Stomach smooth muscle (tissue), 2 donors: ENCODE measurements at regions not wholly inside any gene's neighbourhood (a gene's known extent, or its start where the extent isn't known, plus 50 kb on each side); places are given as distances from the start of the nearest gene placed in this dataset.

Source experiments
- H3K27ac ChIP-seq: one replicate; pipeline ENCODE4 v1.7.0; 2013; ENCODE audit warnings: mild to moderate bottlenecking, low read length, inconsistent platforms
- H3K27me3 ChIP-seq, 2 donors: one replicate each; pipeline ENCODE4 v1.7.0; 2013; ENCODE audit warnings: low read length in 2 of 2; ENCODE audit not compliant: insufficient read depth in 2 of 2, control insufficient read depth in 1 of 2
- H3K36me3 ChIP-seq, 2 donors: one replicate each; pipeline ENCODE4 v1.7.0; 2013; ENCODE audit warnings: low read length in 2 of 2; ENCODE audit not compliant: control insufficient read depth in 2 of 2, insufficient read depth in 2 of 2
- H3K4me1 ChIP-seq: one replicate; pipeline ENCODE4 v1.7.0; 2013; ENCODE audit warnings: low read length; ENCODE audit not compliant: control insufficient read depth, insufficient read depth
- H3K4me3 ChIP-seq, 2 donors: one replicate each; pipeline ENCODE4 v1.7.0; 2013; ENCODE audit warnings: low read length in 2 of 2
- H3K9ac ChIP-seq, 2 donors: one replicate each; pipeline ENCODE4 v1.7.0; 2013; ENCODE audit warnings: low read length in 2 of 2, mild to moderate bottlenecking in 1 of 2
- H3K9me3 ChIP-seq, 2 donors: one replicate each; pipeline ENCODE4 v1.7.0; 2013; ENCODE audit warnings: low read length in 2 of 2; ENCODE audit not compliant: control insufficient read depth in 2 of 2
- donor health status: healthy.
- donor health status: Pancreatic carcinoma.

DNA sequence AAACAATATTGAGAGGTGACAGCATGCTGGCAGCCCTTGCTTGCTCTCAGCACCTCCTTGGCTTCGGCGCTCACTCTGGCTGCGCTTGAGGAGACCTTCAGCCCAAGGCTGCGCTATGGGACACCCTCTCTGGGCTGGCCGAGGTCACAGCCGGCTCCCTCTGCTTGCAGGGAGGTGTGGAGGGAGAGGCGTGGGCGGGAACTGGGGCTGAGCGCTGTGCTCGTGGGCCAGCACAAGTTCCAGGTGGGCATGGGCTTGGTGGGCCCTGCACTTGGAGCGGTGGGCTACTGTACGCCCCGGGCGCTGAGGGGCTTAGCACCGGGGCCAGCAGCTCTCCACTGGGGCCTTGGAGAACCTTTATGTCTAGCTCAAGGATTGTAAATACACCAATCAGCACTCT, 1613.8 kb upstream of the IGFBP7 start:
- Histone ChIP-seq H3K27ac (no peak overlapping the region), H3K9me3 (no peaks in the 10 kb centered on the region), H3K4me3 (no peak overlapping the region), H3K4me1 (no peaks in the 10 kb centered on the region), H3K27me3 (no peaks in the 10 kb centered on the region), H3K9ac (no peak overlapping the region), H3K36me3 (no peaks in the 10 kb centered on the region)

DNA sequence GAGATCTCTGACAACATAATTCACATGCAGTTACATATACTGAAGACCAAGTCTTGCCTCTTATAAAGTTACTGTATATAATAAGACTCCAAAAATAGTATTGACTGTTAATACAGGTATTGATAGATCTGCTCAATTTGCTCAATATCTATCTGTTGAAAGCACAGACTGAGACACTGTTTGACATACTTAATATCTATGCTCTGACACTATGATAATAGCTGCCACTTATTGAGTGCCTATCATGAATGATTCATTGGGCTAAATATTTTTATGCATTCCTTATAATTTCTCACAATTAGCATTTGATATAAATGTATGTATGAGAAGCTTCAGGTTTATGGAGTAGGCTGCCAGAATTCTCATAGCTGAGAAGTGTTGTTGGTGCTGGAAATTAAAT, 1600.9 kb upstream of the IGFBP7 start:
- Histone ChIP-seq H3K9ac (no peak overlapping the region), H3K36me3 (no peaks in the 10 kb centered on the region), H3K27me3 (no peaks in the 10 kb centered on the region), H3K27ac (no peak overlapping the region), H3K4me1 (no peaks in the 10 kb centered on the region), H3K4me3 (no peak overlapping the region), H3K9me3 (no peaks in the 10 kb centered on the region)

DNA sequence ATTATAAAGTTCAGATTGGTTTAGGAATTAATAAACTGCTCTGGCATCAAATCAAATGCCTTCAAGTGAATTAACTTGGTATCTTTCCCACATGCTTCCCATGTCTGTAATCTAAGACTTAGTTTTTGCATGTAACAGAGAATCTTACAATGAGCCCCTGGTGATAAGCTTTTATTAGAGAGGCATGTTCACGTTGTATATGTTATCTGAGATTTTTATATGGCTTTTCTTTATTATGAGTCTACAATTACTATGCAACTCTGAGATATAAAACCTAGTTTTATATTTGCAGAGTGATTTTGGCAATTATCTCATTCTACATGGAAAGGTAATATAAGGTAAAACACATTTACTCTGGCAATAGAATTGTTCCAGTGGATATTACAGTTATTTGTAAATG, 1578.4 kb upstream of the IGFBP7 start:
- Histone ChIP-seq H3K4me1 (no peaks in the 10 kb centered on the region), H3K36me3 (no peaks in the 10 kb centered on the region), H3K9ac (no peak overlapping the region), H3K27me3 (no peaks in the 10 kb centered on the region), H3K9me3 (no peaks in the 10 kb centered on the region), H3K4me3 (no peak overlapping the region), H3K27ac (no peak overlapping the region)

DNA sequence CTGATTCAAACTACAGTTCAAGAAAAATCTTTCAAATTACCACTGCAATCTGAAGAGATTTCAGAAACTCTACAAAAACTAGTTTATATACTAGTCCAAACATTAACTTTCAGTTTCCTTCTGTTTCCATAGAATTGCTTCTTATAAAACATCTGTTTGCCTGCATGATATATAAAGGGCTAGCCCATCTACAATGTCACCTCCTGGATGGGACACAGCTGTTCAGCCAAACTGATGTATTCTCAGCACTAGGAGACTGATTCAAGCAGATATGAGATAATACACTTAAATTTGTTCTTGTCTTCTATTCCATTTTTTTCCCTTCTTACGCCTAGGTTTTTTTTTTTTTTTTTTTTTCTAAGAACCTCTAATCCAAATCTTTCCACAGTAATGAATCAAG, 1569.7 kb upstream of the IGFBP7 start:
- Histone ChIP-seq H3K36me3 (no peaks in the 10 kb centered on the region), H3K4me1 (no peaks in the 10 kb centered on the region), H3K4me3 (no peak overlapping the region), H3K27ac (no peak overlapping the region), H3K9me3 (no peaks in the 10 kb centered on the region), H3K27me3 (no peaks in the 10 kb centered on the region), H3K9ac (no peak overlapping the region)

DNA sequence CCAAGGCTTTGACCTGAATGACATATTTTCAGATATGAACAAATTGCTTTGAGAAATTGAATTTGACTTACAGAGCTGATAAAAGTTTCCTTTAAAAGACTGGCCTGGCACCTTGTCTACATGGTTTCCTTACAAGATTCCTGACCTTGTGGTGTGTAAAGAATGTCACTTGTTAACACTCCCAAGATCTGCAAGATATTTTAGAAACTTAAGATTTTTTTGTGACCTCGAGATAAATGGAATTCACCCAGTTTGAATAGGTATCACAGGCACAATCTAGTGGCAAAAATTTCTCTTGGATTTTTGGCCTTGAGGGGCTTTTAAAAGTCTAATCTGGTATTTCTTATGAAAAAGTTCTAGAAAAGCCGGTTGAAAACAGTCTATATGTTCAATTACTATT, 1568.9 kb upstream of the IGFBP7 start:
- Histone ChIP-seq H3K36me3 (no peaks in the 10 kb centered on the region), H3K27ac (no peak overlapping the region), H3K4me1 (no peaks in the 10 kb centered on the region), H3K27me3 (no peaks in the 10 kb centered on the region), H3K9me3 (no peaks in the 10 kb centered on the region), H3K4me3 (no peak overlapping the region), H3K9ac (no peak overlapping the region)

DNA sequence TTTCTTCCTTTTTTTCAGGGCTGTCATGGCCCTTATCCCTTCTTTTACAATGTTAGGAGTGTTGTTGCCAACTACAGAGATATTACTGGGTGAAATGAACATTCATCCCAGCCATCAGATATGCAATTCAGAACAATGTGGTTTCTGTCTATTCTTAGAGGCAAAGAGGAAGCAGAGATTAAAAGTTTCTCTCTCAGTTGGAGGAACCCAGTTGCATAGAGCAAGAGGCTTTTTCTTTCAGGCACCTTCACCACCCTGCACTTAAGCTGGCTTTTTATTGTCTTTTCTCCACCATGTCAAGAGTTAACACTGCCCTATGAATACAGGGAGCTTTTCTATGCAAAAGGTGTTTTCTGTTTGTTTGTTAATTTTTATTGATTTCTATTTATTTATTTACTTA, 1559.6 kb upstream of the IGFBP7 start:
- Histone ChIP-seq H3K27me3 (no peaks in the 10 kb centered on the region), H3K9ac (no peak overlapping the region), H3K4me1 (no peaks in the 10 kb centered on the region), H3K9me3 (no peaks in the 10 kb centered on the region), H3K36me3 (no peaks in the 10 kb centered on the region), H3K27ac (no peak overlapping the region), H3K4me3 (no peak overlapping the region)

DNA sequence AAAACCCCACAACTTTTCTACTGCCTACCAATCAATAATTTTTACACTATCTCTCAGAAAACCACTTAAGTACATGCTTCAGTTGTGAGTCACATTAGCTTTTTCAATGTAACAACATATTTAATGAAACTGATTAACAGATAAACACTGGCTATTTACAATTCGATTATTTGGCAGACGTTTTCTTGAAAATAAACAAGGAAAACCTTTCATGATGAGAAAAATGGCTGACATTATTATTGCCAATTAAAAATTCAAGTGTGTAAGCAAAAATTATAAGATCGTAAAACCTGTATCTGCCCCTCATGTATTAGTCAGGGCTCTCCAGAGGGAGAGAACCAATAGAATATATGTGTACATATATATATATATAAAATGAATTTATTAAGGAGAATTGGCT, 1555.5 kb upstream of the IGFBP7 start:
- H3K27me3 ChIP-seq: no peaks in the 10 kb centered on the region
- no peaks in the 10 kb centered on the region for H3K4me1 ChIP-seq
- no peaks in the 10 kb centered on the region for H3K36me3 ChIP-seq
- H3K9ac ChIP-seq: no peak overlapping the region
- no peak overlapping the region for H3K4me3 ChIP-seq
- no peak overlapping the region for H3K27ac ChIP-seq
- H3K9me3 ChIP-seq: no peaks in the 10 kb centered on the region

DNA sequence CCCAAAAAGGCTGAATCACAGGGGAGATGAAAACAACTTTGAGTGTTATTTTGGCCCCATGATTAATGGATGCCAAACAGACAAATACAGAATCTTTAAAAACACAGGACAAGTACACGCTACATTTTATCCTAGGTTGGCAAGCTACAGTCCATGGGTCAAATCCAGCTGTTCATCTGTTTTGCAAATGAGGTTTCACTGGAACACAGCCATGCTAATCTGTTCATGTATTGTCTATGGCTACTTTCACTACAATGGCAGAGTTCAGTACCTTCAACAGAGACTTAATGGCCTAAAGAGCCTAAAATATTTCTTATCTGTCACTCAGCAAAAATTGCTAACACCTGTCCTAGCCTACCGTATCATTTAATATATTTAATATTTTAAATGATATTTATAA, 1548.5 kb upstream of the IGFBP7 start:
- Histone ChIP-seq H3K4me3 (no peak overlapping the region), H3K27me3 (no peaks in the 10 kb centered on the region), H3K4me1 (no peaks in the 10 kb centered on the region), H3K9me3 (no peaks in the 10 kb centered on the region), H3K36me3 (no peaks in the 10 kb centered on the region), H3K27ac (no peak overlapping the region), H3K9ac (no peak overlapping the region)

DNA sequence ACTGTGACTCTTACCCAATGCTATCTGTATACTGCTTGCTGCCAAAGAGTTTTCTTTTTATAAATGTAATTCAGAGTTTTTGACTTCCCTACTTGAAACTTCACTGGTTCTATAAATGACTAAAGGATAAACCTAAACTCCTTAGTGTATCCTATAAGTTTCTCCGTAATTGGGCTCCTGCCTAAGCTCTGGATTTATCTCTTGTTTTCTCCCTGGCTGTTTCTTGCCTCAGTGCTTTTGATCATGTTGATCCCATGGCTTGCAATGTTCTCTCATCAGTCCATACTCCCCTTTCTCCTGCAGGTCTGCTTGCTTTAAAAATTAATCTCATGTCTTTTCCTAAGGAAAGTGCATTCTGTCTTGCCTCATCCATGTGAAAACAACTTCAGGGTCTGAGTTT, 1543.1 kb upstream of the IGFBP7 start:
- H3K27ac ChIP-seq: no peak overlapping the region
- no peaks in the 10 kb centered on the region for H3K4me1 ChIP-seq
- no peak overlapping the region for H3K9ac ChIP-seq
- H3K27me3 ChIP-seq: no peaks in the 10 kb centered on the region
- no peaks in the 10 kb centered on the region for H3K36me3 ChIP-seq
- H3K4me3 ChIP-seq: no peak overlapping the region
- H3K9me3 ChIP-seq: no peaks in the 10 kb centered on the region

DNA sequence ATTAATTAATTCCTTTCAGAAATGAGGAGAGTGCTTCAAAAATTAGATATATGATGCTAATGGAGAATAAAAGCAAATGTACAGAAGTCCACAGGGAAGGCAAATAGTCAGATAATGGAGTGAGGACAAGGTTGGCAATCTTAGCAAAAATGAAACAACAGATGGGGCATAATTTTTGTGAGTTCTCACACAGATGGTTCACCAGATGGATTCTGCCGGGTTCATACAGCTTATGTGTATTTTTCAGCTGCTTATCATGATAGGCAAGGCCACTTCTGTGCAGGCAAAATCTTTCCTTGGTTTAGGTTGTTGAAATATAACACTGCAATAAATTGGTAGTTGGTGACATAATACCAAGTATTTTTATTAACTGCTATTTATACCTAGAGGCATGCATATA, 1539.0 kb upstream of the IGFBP7 start:
- H3K4me3 ChIP-seq: no peak overlapping the region
- H3K36me3 ChIP-seq: no peaks in the 10 kb centered on the region
- no peaks in the 10 kb centered on the region for H3K9me3 ChIP-seq
- no peak overlapping the region for H3K9ac ChIP-seq
- no peak overlapping the region for H3K27ac ChIP-seq
- no peaks in the 10 kb centered on the region for H3K4me1 ChIP-seq
- H3K27me3 ChIP-seq: no peaks in the 10 kb centered on the region

DNA sequence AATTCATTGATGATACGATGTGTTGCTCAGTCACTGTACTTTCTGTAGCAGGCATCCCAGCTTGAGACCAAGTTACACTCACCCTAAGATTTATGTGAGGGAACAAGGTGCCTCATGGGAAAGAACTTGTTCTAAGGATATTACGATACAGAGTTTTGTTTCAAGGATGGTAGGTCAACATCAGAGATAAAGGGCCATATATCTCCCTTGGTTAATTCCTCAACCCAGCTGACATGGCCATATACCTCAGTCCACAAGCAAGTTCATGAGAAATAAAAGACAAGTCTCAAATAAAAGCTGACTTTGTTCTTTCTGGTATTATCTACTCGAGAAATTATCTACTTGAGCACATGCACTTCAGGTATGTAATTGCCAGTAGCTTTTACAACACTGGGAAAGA, 1535.9 kb upstream of the IGFBP7 start:
- H3K27ac ChIP-seq: no peak overlapping the region
- H3K27me3 ChIP-seq: no peaks in the 10 kb centered on the region
- no peak overlapping the region for H3K9ac ChIP-seq
- no peak overlapping the region for H3K4me3 ChIP-seq
- H3K36me3 ChIP-seq: no peaks in the 10 kb centered on the region
- H3K4me1 ChIP-seq: no peaks in the 10 kb centered on the region
- no peaks in the 10 kb centered on the region for H3K9me3 ChIP-seq

DNA sequence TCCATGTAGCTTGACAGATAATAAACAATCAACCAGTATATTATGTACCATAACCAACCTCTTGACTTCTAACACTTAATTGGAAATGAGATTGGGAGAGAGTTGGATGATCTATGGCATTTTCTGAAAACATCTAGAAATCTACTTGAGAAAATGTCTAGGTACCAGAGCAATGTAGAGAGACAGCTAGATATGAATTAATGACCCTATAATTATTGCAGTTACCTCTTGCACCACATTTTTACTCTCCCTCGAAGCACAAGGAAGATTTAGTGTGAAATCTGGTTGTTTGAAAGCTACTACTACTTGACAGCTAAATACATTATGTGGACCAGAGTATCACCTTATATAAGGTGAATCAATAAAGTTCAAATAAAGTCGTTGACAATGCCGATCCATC, 1534.4 kb upstream of the IGFBP7 start:
- H3K27me3 ChIP-seq: no peaks in the 10 kb centered on the region
- H3K4me1 ChIP-seq: no peaks in the 10 kb centered on the region
- no peak overlapping the region for H3K27ac ChIP-seq
- H3K9ac ChIP-seq: no peak overlapping the region
- H3K9me3 ChIP-seq: no peaks in the 10 kb centered on the region
- no peaks in the 10 kb centered on the region for H3K36me3 ChIP-seq
- H3K4me3 ChIP-seq: no peak overlapping the region
